Retinal pigment epithelial cell (primary cell): ENCODE measurements at regions not wholly inside any gene's neighbourhood (a gene's known extent, or its start where the extent isn't known, plus 50 kb on each side); places are given as distances from the start of the nearest gene placed in this dataset.

Experiments
- DNase-seq: peaks from one replicate; pipeline ENCODE4 v3.0.0-alpha.2; 2010; ENCODE audit warnings: low read depth
- H3K4me3 ChIP-seq: 2 replicates; pipeline ENCODE4 v1.5.1; 2011; ENCODE audit warnings: mild to moderate bottlenecking, low read length, control low read depth, moderate library complexity
- CTCF ChIP-seq: conservative IDR thresholded peaks from 2 replicates; pipeline ENCODE4 v1.5.1; 2011; ENCODE audit warnings: low read depth, low read length, control low read depth, inconsistent platforms

- no peak overlapping the region for H3K4me3 ChIP-seq
- no peak for DNase-seq
- no peak for TF ChIP-seq CTCF
Measured at GRCh38 chr2:237156031-237156856, 70.6 kb downstream of the COPS8 start.

- TF ChIP-seq CTCF: no peak
- H3K4me3 ChIP-seq: no peak overlapping the region
- no peak for DNase-seq
Measured at GRCh38 chr2:237156857-237157779, 71.4 kb downstream of the COPS8 start.

GRCh38 chr2:237157780-237158102, 72.1 kb downstream of the COPS8 start:
- TF ChIP-seq CTCF: no peak
- no peak for DNase-seq
- no peak overlapping the region for H3K4me3 ChIP-seq

DNA sequence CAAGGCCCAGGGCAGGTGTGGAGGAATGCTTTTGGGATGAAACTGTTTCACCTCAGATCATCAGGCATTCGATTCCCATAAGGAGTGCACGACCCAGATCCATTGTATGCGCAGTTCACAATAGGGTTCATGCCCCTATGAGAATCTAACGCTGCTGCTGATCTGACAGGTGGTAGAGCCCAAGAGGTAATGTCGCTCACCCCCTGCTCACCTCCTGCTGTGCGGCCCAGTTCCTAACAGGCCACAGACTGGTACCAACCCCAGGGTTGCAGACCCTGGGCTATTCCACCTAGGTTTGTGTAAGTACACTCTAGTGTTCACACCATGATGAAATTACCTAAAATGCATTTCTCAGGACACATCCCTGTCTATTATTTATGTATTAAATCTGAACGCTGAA, 72.5 kb downstream of the COPS8 start:
- DNase-seq: no peak
- TF ChIP-seq CTCF: no peak
- no peak overlapping the region for H3K4me3 ChIP-seq

GRCh38 chr2:237159006-237159911, 73.6 kb downstream of the COPS8 start:
- TF ChIP-seq CTCF: no peak
- no peak for DNase-seq
- no peak overlapping the region for H3K4me3 ChIP-seq

- DNase-seq: no peak
- TF ChIP-seq CTCF: no peak
- H3K4me3 ChIP-seq: no peak overlapping the region
Measured at GRCh38 chr2:237160271-237160919, 74.7 kb downstream of the COPS8 start.
